Activated T-cell treated with anti-CD3 and anti-CD28 coated beads, Interleukin-2, amount 50 U/mL, for 24 hours (primary cell): ENCODE measurements at regions not wholly inside any gene's neighbourhood (a gene's known extent, or its start where the extent isn't known, plus 50 kb on each side); places are given as distances from the start of the nearest gene placed in this dataset.
"Not testable (repeated sequence)": the region's sequence is repeated elsewhere in the genome, so short reads cannot be mapped to it uniquely, and the experiment has no call there.

Experiments used
- DNase-seq: peaks from one replicate; pipeline ENCODE4 v3.0.0-alpha.2; 2020
- H3K27ac Mint-ChIP-seq: 2 replicates; pipeline ENCODE4 v1.8.0; 2020; ENCODE audit warnings: mild to moderate bottlenecking, mixed read lengths
- H3K27me3 Mint-ChIP-seq: 2 replicates; pipeline ENCODE4 v1.8.0; 2020; ENCODE audit warnings: mixed read lengths
- H3K36me3 Mint-ChIP-seq: 2 replicates; pipeline ENCODE4 v1.8.0; 2020; ENCODE audit warnings: low read depth, mixed read lengths
- H3K4me1 Mint-ChIP-seq: 2 replicates; pipeline ENCODE4 v1.8.0; 2020; ENCODE audit warnings: low read depth, mixed read lengths
- H3K4me3 Mint-ChIP-seq: 2 replicates; pipeline ENCODE4 v1.8.0; 2020; ENCODE audit warnings: mild to moderate bottlenecking, moderate library complexity, mixed read lengths
- H3K9me3 Mint-ChIP-seq: 2 replicates; pipeline ENCODE4 v1.8.0; 2020; ENCODE audit warnings: mixed read lengths

GRCh38 chr10:38209332-38209731 is 115.2 kb downstream of the ZNF37A start:
- Mint-ChIP-seq H3K4me1 (no peaks in the 10 kb centered on the region), H3K27ac (no peak overlapping the region), H3K27me3 (no peaks in the 10 kb centered on the region), H3K36me3 (no peaks in the 10 kb centered on the region), H3K9me3 (no peaks in the 10 kb centered on the region), H3K4me3 (no peak overlapping the region)
- DNase-seq: no peak

GRCh38 chr10:38209748-38210147 is 115.6 kb downstream of the ZNF37A start:
- H3K36me3 Mint-ChIP-seq, H3K4me1 Mint-ChIP-seq, DNase-seq, H3K27me3 Mint-ChIP-seq, H3K4me3 Mint-ChIP-seq, H3K9me3 Mint-ChIP-seq, H3K27ac Mint-ChIP-seq: not testable (repeated sequence)

GRCh38 chr10:38212460-38212859 is 118.3 kb downstream of the ZNF37A start:
- no peak overlapping the region for H3K27ac Mint-ChIP-seq
- no peak overlapping the region for H3K4me3 Mint-ChIP-seq
- H3K27me3 Mint-ChIP-seq: no peaks in the 10 kb centered on the region
- H3K36me3 Mint-ChIP-seq: no peaks in the 10 kb centered on the region
- peaks cover 2% of the 10 kb centered on the region for H3K9me3 Mint-ChIP-seq
- no peaks in the 10 kb centered on the region for H3K4me1 Mint-ChIP-seq
- no peak for DNase-seq

DNA sequence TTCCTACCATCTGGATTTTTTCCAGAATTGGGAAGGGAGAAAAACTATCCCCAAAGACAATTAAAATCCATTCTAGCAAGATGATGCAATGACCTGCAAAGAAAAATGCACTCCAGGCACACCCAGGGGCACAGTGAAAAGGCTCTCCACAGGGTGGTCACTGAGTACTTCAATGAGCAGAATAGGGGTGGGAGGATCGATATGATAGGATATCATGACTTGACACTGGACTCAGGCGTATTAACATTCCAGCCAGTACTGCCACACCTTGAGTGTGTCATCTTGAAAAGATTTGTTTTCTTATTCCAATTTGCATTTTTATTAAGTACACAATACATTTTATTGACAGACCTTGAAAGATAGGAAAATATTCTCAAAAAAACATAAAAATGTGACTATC is 132.2 kb downstream of the ZNF37A start:
- Mint-ChIP-seq H3K36me3 (no peaks in the 10 kb centered on the region), H3K27me3 (no peaks in the 10 kb centered on the region), H3K27ac (no peak overlapping the region), H3K4me1 (no peaks in the 10 kb centered on the region), H3K9me3 (peaks cover 15% of the 10 kb centered on the region), H3K4me3 (no peak overlapping the region)
- no peak for DNase-seq

DNA sequence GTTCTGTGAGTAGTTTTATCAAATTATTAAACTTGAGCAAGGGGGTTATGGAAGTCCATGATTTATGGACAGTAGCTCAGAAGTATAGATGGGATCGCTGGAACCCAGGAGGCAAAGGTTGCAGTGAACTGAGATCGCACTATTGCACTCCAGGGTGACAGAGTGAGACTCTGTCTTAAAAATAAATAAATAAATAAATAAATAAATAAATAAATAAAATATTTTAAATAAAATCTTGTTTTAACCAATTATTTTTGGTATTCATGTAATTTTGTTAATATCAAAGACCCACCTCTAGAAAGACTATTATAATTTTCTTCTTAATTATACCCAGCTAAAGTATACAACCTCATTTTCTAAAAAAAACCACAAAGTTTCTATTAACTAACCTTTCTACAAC is 134.3 kb downstream of the ZNF37A start:
- no peak for DNase-seq
- H3K36me3 Mint-ChIP-seq: no peaks in the 10 kb centered on the region
- H3K4me3 Mint-ChIP-seq: no peak overlapping the region
- H3K9me3 Mint-ChIP-seq: peaks cover 15% of the 10 kb centered on the region
- H3K27ac Mint-ChIP-seq: no peak overlapping the region
- no peaks in the 10 kb centered on the region for H3K4me1 Mint-ChIP-seq
- no peaks in the 10 kb centered on the region for H3K27me3 Mint-ChIP-seq

DNA sequence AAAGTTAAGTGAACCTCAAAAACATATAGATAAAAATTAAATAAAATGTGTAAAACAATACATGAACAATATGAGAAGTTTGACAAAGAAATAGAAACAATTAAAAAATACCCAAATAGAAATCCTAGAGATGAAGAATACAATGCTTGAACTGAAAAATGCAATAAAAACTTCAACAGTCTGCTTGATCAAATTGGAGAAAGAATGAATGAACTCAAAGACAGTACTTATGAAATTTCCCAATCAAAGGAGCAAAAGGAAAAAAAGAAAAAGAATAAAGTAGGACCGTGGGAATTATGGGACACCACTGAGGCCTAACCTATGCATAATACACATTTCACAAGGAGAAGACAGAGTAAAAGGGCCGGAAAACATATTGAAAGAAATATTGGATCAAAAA is 144.3 kb downstream of the ZNF37A start:
- H3K36me3 Mint-ChIP-seq, H3K4me3 Mint-ChIP-seq, H3K4me1 Mint-ChIP-seq, H3K27ac Mint-ChIP-seq, DNase-seq, H3K27me3 Mint-ChIP-seq: not testable (repeated sequence)
- peaks cover 11% of the 10 kb centered on the region for H3K9me3 Mint-ChIP-seq

GRCh38 chr10:38242061-38242649 is 148.0 kb downstream of the ZNF37A start:
- H3K4me1 Mint-ChIP-seq, DNase-seq, H3K27ac Mint-ChIP-seq, H3K36me3 Mint-ChIP-seq, H3K4me3 Mint-ChIP-seq, H3K27me3 Mint-ChIP-seq: not testable (repeated sequence)
- peaks cover 20% of the 10 kb centered on the region for H3K9me3 Mint-ChIP-seq

- not testable (repeated sequence) for H3K27me3 Mint-ChIP-seq, H3K36me3 Mint-ChIP-seq, H3K4me3 Mint-ChIP-seq, H3K4me1 Mint-ChIP-seq, DNase-seq, H3K27ac Mint-ChIP-seq
- peaks cover 29% of the 10 kb centered on the region for H3K9me3 Mint-ChIP-seq
These were observed 154.0 kb downstream of the ZNF37A start for GRCh38 chr10:38248113-38248512.

- H3K36me3 Mint-ChIP-seq, H3K27ac Mint-ChIP-seq, H3K4me1 Mint-ChIP-seq, H3K27me3 Mint-ChIP-seq, H3K4me3 Mint-ChIP-seq, DNase-seq: not testable (repeated sequence)
- H3K9me3 Mint-ChIP-seq: peaks cover 27% of the 10 kb centered on the region
These were observed 158.4 kb downstream of the ZNF37A start for GRCh38 chr10:38252551-38252950.

DNA sequence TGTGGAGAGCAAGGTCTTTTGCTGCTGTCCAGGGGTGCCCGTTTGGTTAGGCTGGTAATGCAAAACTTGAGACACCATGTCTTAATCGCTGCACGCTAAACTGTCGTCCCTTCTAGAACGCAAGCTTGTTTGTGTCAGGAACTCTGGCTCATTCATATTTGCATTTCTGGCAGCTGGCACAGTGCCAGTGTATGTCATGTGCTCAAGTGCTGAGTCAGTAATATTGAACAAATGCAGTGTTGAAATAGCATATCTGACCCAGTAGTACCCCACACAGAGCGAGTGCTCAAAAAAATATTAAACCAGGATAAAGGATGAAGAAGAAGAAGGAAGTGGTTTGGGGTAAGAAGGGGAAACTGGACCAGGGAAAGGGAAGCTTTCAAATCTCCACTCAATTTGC is 173.4 kb downstream of the ZNF37A start:
- not testable (repeated sequence) for H3K27me3 Mint-ChIP-seq, DNase-seq, H3K27ac Mint-ChIP-seq, H3K4me1 Mint-ChIP-seq, H3K36me3 Mint-ChIP-seq, H3K9me3 Mint-ChIP-seq, H3K4me3 Mint-ChIP-seq

DNA sequence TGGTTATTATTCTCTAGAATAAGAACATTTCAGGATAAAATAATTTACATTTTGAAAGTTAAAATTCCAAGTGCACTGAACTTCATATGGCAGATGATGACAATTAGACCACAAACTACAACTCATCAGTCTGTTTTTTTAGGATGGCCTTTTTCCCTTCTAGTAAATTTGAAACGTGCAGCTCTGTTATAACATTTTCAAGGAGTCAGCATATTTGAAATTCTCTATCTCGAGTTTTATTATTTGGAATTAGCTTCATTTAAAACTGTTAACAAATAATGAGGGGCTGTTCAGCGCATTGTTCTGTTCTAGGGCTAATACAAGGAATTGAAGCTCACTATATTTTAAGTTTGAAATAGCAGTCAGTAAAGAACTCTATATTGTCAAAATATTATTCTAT is 176.9 kb downstream of the ZNF37A start:
- H3K27me3 Mint-ChIP-seq, DNase-seq, H3K4me3 Mint-ChIP-seq, H3K36me3 Mint-ChIP-seq, H3K4me1 Mint-ChIP-seq, H3K9me3 Mint-ChIP-seq, H3K27ac Mint-ChIP-seq: not testable (repeated sequence)

DNA sequence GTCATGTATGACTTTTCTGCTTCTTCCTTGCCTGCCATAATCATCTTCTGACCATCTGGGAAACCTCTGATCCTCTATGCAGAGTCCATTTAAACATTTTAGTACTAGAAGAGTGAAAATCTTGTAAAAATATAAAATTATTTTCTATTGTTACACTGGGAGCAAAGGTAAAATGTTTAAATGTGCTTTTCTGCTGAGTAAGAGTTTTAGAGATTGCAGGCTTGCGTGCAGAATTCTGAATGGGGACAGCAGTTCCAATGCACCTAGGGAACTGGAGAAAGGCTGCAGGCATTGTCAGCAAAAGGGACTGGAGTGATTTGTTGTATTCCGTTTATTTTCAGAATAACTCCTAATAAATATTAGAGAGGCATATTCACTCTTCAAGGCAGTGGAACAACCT is 180.7 kb downstream of the ZNF37A start:
- not testable (repeated sequence) for H3K27me3 Mint-ChIP-seq

GRCh38 chr10:38292560-38292959 is 198.4 kb downstream of the ZNF37A start:
- H3K36me3 Mint-ChIP-seq, H3K27me3 Mint-ChIP-seq, H3K4me1 Mint-ChIP-seq, H3K4me3 Mint-ChIP-seq, H3K9me3 Mint-ChIP-seq, H3K27ac Mint-ChIP-seq, DNase-seq: not testable (repeated sequence)

More for the DNA sequence above, 180.7 kb downstream of the ZNF37A start:
- H3K36me3 Mint-ChIP-seq, H3K4me3 Mint-ChIP-seq, H3K9me3 Mint-ChIP-seq, H3K4me1 Mint-ChIP-seq, DNase-seq, H3K27ac Mint-ChIP-seq: not testable (repeated sequence)

- H3K4me3 Mint-ChIP-seq, DNase-seq, H3K4me1 Mint-ChIP-seq, H3K36me3 Mint-ChIP-seq, H3K27me3 Mint-ChIP-seq, H3K9me3 Mint-ChIP-seq, H3K27ac Mint-ChIP-seq: not testable (repeated sequence)
These were observed 216.0 kb downstream of the ZNF37A start for GRCh38 chr10:38310111-38310510.

DNA sequence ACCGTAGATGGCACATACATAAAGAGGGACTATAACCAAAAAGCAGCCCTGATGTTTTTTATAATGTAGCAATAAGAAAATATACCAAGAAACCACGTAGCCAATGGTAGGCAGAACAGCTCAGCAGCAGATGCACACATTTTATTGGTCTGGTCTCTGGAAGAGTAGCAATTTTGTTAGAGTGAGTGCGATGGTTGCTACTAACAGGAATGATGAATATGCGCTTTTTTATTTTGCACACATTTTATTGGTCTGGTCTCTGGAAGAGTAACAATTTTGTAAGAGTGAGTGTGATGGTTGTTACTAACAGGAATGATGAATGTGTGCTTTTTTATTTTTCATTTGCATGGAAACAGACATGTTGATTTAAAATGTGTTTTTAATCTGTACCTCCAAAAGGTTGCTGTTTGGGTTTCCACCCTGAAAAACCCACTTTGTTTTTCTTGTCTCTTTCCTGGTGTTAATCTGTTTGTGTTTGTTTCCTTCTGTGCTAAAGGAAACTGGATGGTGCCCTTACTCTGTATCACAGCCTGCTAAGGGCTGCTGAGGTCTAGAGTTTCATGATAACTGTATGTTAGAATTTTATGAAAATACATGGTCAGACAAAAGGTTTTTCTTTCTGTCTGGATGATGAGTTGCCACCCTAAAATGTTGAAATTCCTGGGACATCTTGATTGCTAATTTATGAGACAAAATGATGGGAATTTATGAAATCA is 221.1 kb downstream of the ZNF37A start:
- not testable (repeated sequence) for H3K9me3 Mint-ChIP-seq, DNase-seq, H3K36me3 Mint-ChIP-seq, H3K27ac Mint-ChIP-seq, H3K27me3 Mint-ChIP-seq, H3K4me3 Mint-ChIP-seq, H3K4me1 Mint-ChIP-seq

DNA sequence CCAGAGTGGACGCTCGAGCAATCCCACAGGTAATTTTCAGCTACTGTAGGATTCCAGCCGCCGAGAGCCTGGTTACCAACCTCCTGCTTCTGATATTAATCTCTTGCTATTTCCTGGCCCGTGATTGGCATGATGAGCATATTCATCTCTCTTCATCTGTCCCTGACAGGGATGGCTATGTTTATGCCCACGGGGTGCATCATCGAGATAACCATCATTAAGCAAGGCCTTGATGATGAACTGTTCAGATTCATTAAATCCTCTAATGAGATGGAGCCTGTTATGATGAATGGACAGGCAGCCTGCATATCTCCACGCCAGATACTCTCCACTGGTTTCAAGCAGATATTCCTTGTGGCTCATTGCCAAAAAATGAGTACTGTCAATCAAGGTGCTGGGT is 227.3 kb downstream of the ZNF37A start:
- DNase-seq, H3K4me3 Mint-ChIP-seq, H3K27me3 Mint-ChIP-seq, H3K9me3 Mint-ChIP-seq, H3K36me3 Mint-ChIP-seq, H3K27ac Mint-ChIP-seq, H3K4me1 Mint-ChIP-seq: not testable (repeated sequence)
